H9 (cell line): ENCODE measurements at regions not wholly inside any gene's neighbourhood (a gene's known extent, or its start where the extent isn't known, plus 50 kb on each side); places are given as distances from the start of the nearest gene placed in this dataset.

Experiments
- DNase-seq: peaks from one replicate; pipeline ENCODE4 v3.0.0-alpha.2; 2017
- H2AFZ ChIP-seq: one replicate; pipeline ENCODE4 v1.6.1; 2013; ENCODE audit warnings: mild to moderate bottlenecking, low read length, control low read depth, moderate library complexity
- H2AK5ac ChIP-seq: 2 replicates; pipeline ENCODE4 v1.6.1; 2013; ENCODE audit warnings: low read length, control low read depth, mixed read lengths; ENCODE audit not compliant: insufficient read length
- H2BK120ac ChIP-seq: one replicate; pipeline ENCODE4 v1.6.1; 2013; ENCODE audit warnings: low read depth, mild to moderate bottlenecking, low read length, control low read depth, inconsistent platforms; ENCODE audit not compliant: poor library complexity, severe bottlenecking
- H2BK12ac ChIP-seq: 2 replicates; pipeline ENCODE4 v1.6.1; 2013; ENCODE audit warnings: low read length, control low read depth, mixed read lengths, low read depth; ENCODE audit not compliant: insufficient read length
- H2BK15ac ChIP-seq: 2 replicates; pipeline ENCODE4 v1.6.1; 2013; ENCODE audit warnings: low read depth, low read length, control low read depth
- H2BK20ac ChIP-seq: one replicate; pipeline ENCODE4 v1.6.1; 2013; ENCODE audit warnings: low read depth, mild to moderate bottlenecking, low read length, control low read depth, inconsistent platforms; ENCODE audit not compliant: poor library complexity, severe bottlenecking
- H2BK5ac ChIP-seq: 2 replicates; pipeline ENCODE4 v1.6.1; 2013; ENCODE audit warnings: low read length, control low read depth, mixed read lengths; ENCODE audit not compliant: insufficient read length
- H3K14ac ChIP-seq: 2 replicates; pipeline ENCODE4 v1.6.1; 2013; ENCODE audit warnings: low read length, control low read depth; ENCODE audit not compliant: insufficient read depth
- H3K18ac ChIP-seq: 2 replicates; pipeline ENCODE4 v1.6.1; 2013; ENCODE audit warnings: low read depth, mild to moderate bottlenecking, mixed read lengths, low read length, control low read depth; ENCODE audit not compliant: insufficient read length
- H3K23ac ChIP-seq: 2 replicates; pipeline ENCODE4 v1.6.1; 2013; ENCODE audit warnings: low read length, control low read depth, mixed read lengths, low read depth; ENCODE audit not compliant: insufficient read length
- H3K23me2 ChIP-seq: 2 replicates; pipeline ENCODE4 v1.6.1; 2013; ENCODE audit warnings: low read depth, mild to moderate bottlenecking, mixed read lengths, low read length, control low read depth; ENCODE audit not compliant: insufficient read length, poor library complexity, severe bottlenecking
- H3K27ac ChIP-seq: 2 replicates; pipeline ENCODE4 v1.5.1; 2013; ENCODE audit warnings: low read length, control low read depth, mixed read lengths, low read depth; ENCODE audit not compliant: insufficient read length
- H3K27me3 ChIP-seq: 2 replicates; pipeline ENCODE4 v1.6.1; 2013; ENCODE audit warnings: low read length, control low read depth, inconsistent platforms; ENCODE audit not compliant: insufficient read depth
- H3K4ac ChIP-seq: 2 replicates; pipeline ENCODE4 v1.6.1; 2013; ENCODE audit warnings: low read depth, mild to moderate bottlenecking, control low read depth, inconsistent platforms, low read length, moderate library complexity
- H3K4me1 ChIP-seq: 2 replicates; pipeline ENCODE4 v1.6.1; 2013; ENCODE audit warnings: low read length, control low read depth, inconsistent platforms; ENCODE audit not compliant: insufficient read depth
- H3K4me2 ChIP-seq: 2 replicates; pipeline ENCODE4 v1.6.1; 2013; ENCODE audit warnings: low read length, control low read depth, mixed read lengths; ENCODE audit not compliant: insufficient read length, insufficient read depth
- H3K56ac ChIP-seq: 2 replicates; pipeline ENCODE4 v1.6.1; 2013; ENCODE audit warnings: low read depth, mild to moderate bottlenecking, mixed read lengths, low read length, control low read depth; ENCODE audit not compliant: insufficient read length
- H3K79me1 ChIP-seq: 2 replicates; pipeline ENCODE4 v1.6.1; 2013; ENCODE audit warnings: low read depth, mild to moderate bottlenecking, moderate library complexity, low read length, control low read depth, inconsistent platforms; ENCODE audit not compliant: insufficient read depth, poor library complexity, severe bottlenecking
- H3K79me2 ChIP-seq: 2 replicates; pipeline ENCODE4 v1.6.1; 2013; ENCODE audit warnings: low read length, control low read depth, inconsistent platforms; ENCODE audit not compliant: insufficient read depth
- H3K9ac ChIP-seq: 2 replicates; pipeline ENCODE4 v1.6.1; 2013; ENCODE audit warnings: low read length, control low read depth, mixed read lengths; ENCODE audit not compliant: insufficient read length; ENCODE audit errors: extremely low read depth
- H3K9me3 ChIP-seq: one replicate; pipeline ENCODE4 v1.6.1; 2013; ENCODE audit warnings: low read depth, low read length, inconsistent platforms; ENCODE audit not compliant: control insufficient read depth
- H3T11ph ChIP-seq: one replicate; pipeline ENCODE4 v1.6.1; 2013; ENCODE audit warnings: mild to moderate bottlenecking, low read length, control low read depth, inconsistent platforms
- H4K20me1 ChIP-seq: one replicate; pipeline ENCODE4 v1.6.1; 2013; ENCODE audit not compliant: control insufficient read depth, insufficient read length, insufficient read depth
- H4K5ac ChIP-seq: 2 replicates; pipeline ENCODE4 v1.6.1; 2013; ENCODE audit warnings: low read depth, mild to moderate bottlenecking, mixed read lengths, low read length, control low read depth; ENCODE audit not compliant: insufficient read length
- H4K8ac ChIP-seq: replicated peaks from 2 replicates; pipeline ENCODE4 v1.6.1; 2013; ENCODE audit warnings: low read length, control low read depth, mixed read lengths, low read depth; ENCODE audit not compliant: insufficient read length
- H4K91ac ChIP-seq: 2 replicates; pipeline ENCODE4 v1.6.1; 2013; ENCODE audit warnings: low read depth, mild to moderate bottlenecking, moderate library complexity, mixed read lengths, low read length, control low read depth; ENCODE audit not compliant: insufficient read length
- H3K27ac Mint-ChIP-seq, 3 experiments: 2 replicates in 2 of 3; 3 replicates in 1 of 3; pipeline ENCODE4 v1.8.0; 2020 to 2021; ENCODE audit warnings: mixed read lengths in 3 of 3, mild to moderate bottlenecking in 1 of 3, moderate library complexity in 1 of 3
- H3K27me3 Mint-ChIP-seq: 2 replicates; pipeline ENCODE4 v1.8.0; 2021; ENCODE audit warnings: low read depth, mild to moderate bottlenecking, moderate library complexity, mixed read lengths
- H3K36me3 Mint-ChIP-seq, 3 experiments: 2 replicates in 2 of 3; 3 replicates in 1 of 3; pipeline ENCODE4 v1.8.0; 2020 to 2021; ENCODE audit warnings: low read depth in 3 of 3, mixed read lengths in 3 of 3; ENCODE audit not compliant: insufficient read depth in 1 of 3
- H3K4me1 Mint-ChIP-seq, 2 experiments: 2 replicates each; pipeline ENCODE4 v1.8.0; 2020; ENCODE audit warnings: mixed read lengths in 2 of 2
- H3K4me3 Mint-ChIP-seq, 2 experiments: 2 replicates in 1 of 2; 3 replicates in 1 of 2; pipeline ENCODE4 v1.8.0; 2020 to 2021; ENCODE audit warnings: mild to moderate bottlenecking in 2 of 2, mixed read lengths in 2 of 2, moderate library complexity in 1 of 2
- H3K9me3 Mint-ChIP-seq, 2 experiments: 2 replicates in 1 of 2; 3 replicates in 1 of 2; pipeline ENCODE4 v1.8.0; 2020; ENCODE audit warnings: mild to moderate bottlenecking in 2 of 2, mixed read lengths in 2 of 2, moderate library complexity in 1 of 2
- WGBS: extraction: QIAGEN DNeasy Blood & Tissue Kit; methylation state at CpG from one replicate; pipeline ENCODE4 v1.1.7; 2013; ENCODE audit warnings: missing lambda C conversion rate, low lambda C conversion rate, mixed read lengths; ENCODE audit not compliant: insufficient read length; ENCODE audit errors: extremely low coverage; 5-methylcytosine and 5-hydroxymethylcytosine counted together
- TF ChIP-seq, protein P1 (sequence below): fragments of 200-600 bp; sonication (generic); conservative IDR thresholded peaks from 3 replicates; pipeline ENCODE4 v1.8.0; 2021; ENCODE audit warnings: antibody characterized with exemption, mild to moderate bottlenecking

GRCh38 chr3:30286811-30287210 lies 319.6 kb upstream of the TGFBR2 start:
- H3K23me2 ChIP-seq = no peaks in the 10 kb centered on the region
- Mint-ChIP-seq H3K27ac (no peak overlapping the region), H3K4me1 (peaks cover 20 to 22% of the 10 kb centered on the region in 2 experiments), H3K4me3 (no peak overlapping the region), H3K9me3 (no peaks in the 10 kb centered on the region), H3K27me3 (no peaks in the 10 kb centered on the region), H3K36me3 (peaks cover 0 to 1% (median 0%) of the 10 kb centered on the region in 3 experiments; a peak in 2 of 7 replicates)
- H3K23ac ChIP-seq = no peak overlapping the region
- H3K27me3 ChIP-seq = no peaks in the 10 kb centered on the region
- H3K14ac ChIP-seq = no peak overlapping the region
- H3K18ac ChIP-seq = no peak overlapping the region
- WGBS = no CpG with 5 or more reads among the region's 2 CpGs
- H2BK15ac ChIP-seq = no peak overlapping the region
- no peaks in the 10 kb centered on the region for H3K79me2 ChIP-seq
- no peak for DNase-seq
- no peak overlapping the region for H2BK5ac ChIP-seq
- TF ChIP-seq, protein P1, sequence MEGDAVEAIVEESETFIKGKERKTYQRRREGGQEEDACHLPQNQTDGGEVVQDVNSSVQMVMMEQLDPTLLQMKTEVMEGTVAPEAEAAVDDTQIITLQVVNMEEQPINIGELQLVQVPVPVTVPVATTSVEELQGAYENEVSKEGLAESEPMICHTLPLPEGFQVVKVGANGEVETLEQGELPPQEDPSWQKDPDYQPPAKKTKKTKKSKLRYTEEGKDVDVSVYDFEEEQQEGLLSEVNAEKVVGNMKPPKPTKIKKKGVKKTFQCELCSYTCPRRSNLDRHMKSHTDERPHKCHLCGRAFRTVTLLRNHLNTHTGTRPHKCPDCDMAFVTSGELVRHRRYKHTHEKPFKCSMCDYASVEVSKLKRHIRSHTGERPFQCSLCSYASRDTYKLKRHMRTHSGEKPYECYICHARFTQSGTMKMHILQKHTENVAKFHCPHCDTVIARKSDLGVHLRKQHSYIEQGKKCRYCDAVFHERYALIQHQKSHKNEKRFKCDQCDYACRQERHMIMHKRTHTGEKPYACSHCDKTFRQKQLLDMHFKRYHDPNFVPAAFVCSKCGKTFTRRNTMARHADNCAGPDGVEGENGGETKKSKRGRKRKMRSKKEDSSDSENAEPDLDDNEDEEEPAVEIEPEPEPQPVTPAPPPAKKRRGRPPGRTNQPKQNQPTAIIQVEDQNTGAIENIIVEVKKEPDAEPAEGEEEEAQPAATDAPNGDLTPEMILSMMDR = no peak
- no peaks in the 10 kb centered on the region for H3K9me3 ChIP-seq
- H3T11ph ChIP-seq = no peak overlapping the region
- H4K5ac ChIP-seq = no peak overlapping the region
- H3K56ac ChIP-seq = no peak overlapping the region
- H4K8ac ChIP-seq = no peak overlapping the region
- H3K27ac ChIP-seq = no peak overlapping the region
- H3K4me1 ChIP-seq = 0 out of 2 replicates have a peak, but pooled peaks cover 2% of the 10 kb centered on the region
- no peak overlapping the region for H2BK120ac ChIP-seq
- no peak overlapping the region for H4K91ac ChIP-seq
- no peak overlapping the region for H2BK12ac ChIP-seq
- H3K79me1 ChIP-seq = no peaks in the 10 kb centered on the region
- H3K9ac ChIP-seq = no peak overlapping the region
- no peak overlapping the region for H3K4me2 ChIP-seq
- no peak overlapping the region for H2AFZ ChIP-seq
- no peaks in the 10 kb centered on the region for H4K20me1 ChIP-seq
- H2AK5ac ChIP-seq = no peak overlapping the region
- no peak overlapping the region for H3K4ac ChIP-seq
- H2BK20ac ChIP-seq = no peak overlapping the region
